GM12891 (cell line): ENCODE measurements at regions not wholly inside any gene's neighbourhood (a gene's known extent, or its start where the extent isn't known, plus 50 kb on each side); places are given as distances from the start of the nearest gene placed in this dataset.

ENCODE experiments used
- DNase-seq: peaks from one replicate; pipeline ENCODE4 v3.0.0; 2011; ENCODE audit warnings: low spot score; ENCODE audit not compliant: insufficient read length
- FAIRE-seq: peaks from 2 replicates; lab custom pipeline; 2011; peaks lifted over from hg19 to GRCh38; lab: Jason Lieb, UNC
- PAX5 ChIP-seq: IDR thresholded peaks from 2 replicates; pipeline ENCODE4 v1.6.1; 2011; ENCODE audit warnings: low read length, moderate library complexity, mild to moderate bottlenecking; ENCODE audit not compliant: insufficient read depth, severe bottlenecking
- POLR2A ChIP-seq: IDR thresholded peaks from 2 replicates; pipeline ENCODE4 v1.6.1; 2011; ENCODE audit warnings: low read depth, low read length, control low read depth
- POLR2AphosphoS5 ChIP-seq: IDR thresholded peaks from 2 replicates; pipeline ENCODE4 v1.6.1; 2011; ENCODE audit warnings: low read depth, low read length, control low read depth
- POU2F2 ChIP-seq: IDR thresholded peaks from 2 replicates; pipeline ENCODE4 v1.6.1; 2011; ENCODE audit warnings: low read depth, mild to moderate bottlenecking, control low read depth, low read length, moderate library complexity
- SPI1 ChIP-seq: IDR thresholded peaks from 2 replicates; pipeline ENCODE4 v1.6.1; 2011; ENCODE audit warnings: low read depth, low read length, control low read depth
- TAF1 ChIP-seq: IDR thresholded peaks from 2 replicates; pipeline ENCODE4 v1.6.1; 2011; ENCODE audit warnings: low read depth, low read length, control low read depth

DNA sequence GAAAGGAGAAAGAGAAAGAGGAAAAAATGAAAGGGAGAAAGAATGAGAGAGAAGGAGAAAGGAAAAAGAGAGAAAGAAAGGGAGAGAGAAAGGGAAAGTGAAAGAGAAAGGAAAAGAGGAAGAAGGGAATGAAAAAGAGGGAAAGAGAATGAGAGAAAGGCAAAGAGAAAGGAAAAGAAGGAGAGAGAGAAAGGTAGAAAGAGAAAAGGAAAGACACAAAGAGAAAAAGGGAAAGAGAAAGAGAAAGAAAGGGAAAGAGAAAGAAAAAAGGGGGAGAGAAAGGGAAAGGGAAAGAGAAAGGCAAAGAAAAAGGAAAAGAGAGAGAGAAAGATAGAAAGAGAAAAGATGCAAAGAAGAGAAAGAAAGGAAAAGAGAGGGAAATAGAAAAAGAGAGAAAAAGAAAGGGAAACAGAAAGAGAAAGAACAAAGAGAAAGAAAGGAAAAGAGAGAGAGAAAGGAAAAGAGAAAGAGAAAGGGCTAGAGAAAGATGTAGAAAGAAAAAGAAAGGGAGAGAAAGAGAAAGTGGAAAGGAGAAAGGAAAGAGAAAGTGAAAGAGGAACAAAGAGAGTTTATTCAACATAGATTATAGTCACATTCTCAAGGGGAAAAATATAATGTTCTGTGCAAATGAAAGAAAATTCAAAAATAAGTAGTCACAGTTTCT is 165.2 kb downstream of the TMEM38B start:
- FAIRE-seq (no peak), DNase-seq (no peak)

GRCh38 chr9:105860516-105860915 is 166.2 kb downstream of the TMEM38B start:
- DNase-seq (no peak), FAIRE-seq (no peak)
- TF ChIP-seq TAF1 (no peak), POLR2AphosphoS5 (no peak), POU2F2 (no peak), PAX5 (no peak), POLR2A (no peak), SPI1 (no peak)

More for the DNA sequence above, 165.2 kb downstream of the TMEM38B start:
- TF ChIP-seq POLR2AphosphoS5 = no peak
- TF ChIP-seq POLR2A = no peak
- no peak for TF ChIP-seq SPI1
- no peak for TF ChIP-seq TAF1
- TF ChIP-seq POU2F2 = no peak
- no peak for TF ChIP-seq PAX5

- TF ChIP-seq POLR2A = no peak
- TF ChIP-seq PAX5 = no peak
- no peak for TF ChIP-seq TAF1
- no peak for TF ChIP-seq POLR2AphosphoS5
- TF ChIP-seq SPI1 = 0 out of 2 replicates have a peak, but pooled peaks have one; percentile 24
- TF ChIP-seq POU2F2 = no peak
- no peak for FAIRE-seq
Observed at GRCh38 chr9:105861972-105862371, 167.6 kb downstream of the TMEM38B start.

DNA sequence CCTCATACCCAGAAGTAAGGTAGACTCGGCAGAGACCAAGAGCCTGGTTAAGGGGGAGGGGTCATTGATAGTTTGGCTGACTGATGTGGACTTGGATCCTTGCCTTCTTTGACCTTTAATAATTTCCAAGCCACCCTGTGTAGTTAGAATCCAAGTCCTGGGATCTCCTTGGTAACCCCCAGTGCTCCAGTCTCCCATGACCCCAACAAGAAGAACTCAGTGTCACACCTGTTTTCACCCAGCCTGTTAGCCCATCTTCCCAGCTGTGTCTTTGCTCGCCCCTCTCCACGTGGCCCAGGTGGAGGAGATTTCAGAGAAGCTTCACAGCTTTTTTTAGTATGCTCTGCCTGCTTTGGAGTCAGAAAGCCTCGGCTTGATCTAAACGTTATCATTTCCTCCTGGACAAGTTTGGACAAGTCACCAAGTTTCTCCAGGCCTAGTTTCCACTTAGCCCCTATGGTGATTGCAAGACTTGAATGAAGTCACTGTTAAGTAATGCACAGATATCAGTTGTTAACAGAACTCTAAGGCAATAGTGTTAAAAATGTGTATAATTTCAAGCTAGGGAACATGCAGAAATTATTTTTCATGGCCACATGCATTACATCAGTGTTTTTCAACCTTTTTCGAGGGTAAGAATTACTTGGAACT is 170.0 kb downstream of the TMEM38B start:
- TF ChIP-seq POU2F2 (no peak), TAF1 (no peak), PAX5 (no peak)
- FAIRE-seq = no peak
- DNase-seq = no peak

More at GRCh38 chr9:105861972-105862371, 167.6 kb downstream of the TMEM38B start:
- no peak for DNase-seq

DNA sequence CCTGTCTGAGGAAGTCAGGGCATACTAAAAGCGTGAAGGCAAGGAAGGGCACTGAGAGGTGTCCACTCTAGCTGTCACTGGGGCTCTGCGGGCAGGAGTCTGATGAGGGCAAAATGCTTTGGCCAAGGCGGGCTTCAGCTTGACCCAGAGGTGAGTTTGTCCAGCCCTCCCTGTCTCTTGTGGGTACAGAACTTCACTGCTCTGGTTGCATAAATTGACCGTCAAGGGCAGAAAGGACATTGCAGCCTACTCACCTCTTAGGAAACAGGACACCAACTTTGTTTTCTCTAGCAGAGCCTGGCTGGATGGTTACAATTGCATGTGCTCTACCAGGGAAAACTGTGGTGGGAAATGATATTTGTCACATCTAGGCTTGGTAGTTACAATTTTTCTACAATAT is 170.9 kb downstream of the TMEM38B start:
- DNase-seq (no peak), FAIRE-seq (no peak)
- TF ChIP-seq POU2F2 (no peak), PAX5 (no peak), POLR2AphosphoS5 (no peak)

DNA sequence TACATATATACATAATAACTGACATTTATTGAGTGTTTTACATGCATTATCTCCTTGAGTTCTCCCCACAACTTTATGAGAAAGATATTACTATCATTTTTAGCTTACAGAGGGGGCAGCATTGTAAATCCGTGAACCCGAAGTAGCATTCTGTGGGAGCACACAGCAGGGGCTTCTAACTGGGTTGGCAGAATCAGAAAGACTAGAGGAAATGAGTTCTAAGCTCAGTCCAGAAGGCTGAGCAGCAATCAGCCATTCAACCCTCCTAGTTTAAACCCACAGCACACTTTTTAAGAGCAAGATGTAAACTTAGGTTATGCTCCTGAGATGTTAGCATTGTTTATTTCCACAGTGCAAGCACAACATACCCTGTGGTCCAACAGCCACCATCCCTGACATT is 177.2 kb downstream of the TMEM38B start:
- no peak for DNase-seq
- TF ChIP-seq POLR2A = no peak
- TF ChIP-seq PAX5 = no peak
- no peak for TF ChIP-seq SPI1
- no peak for TF ChIP-seq TAF1
- no peak for TF ChIP-seq POLR2AphosphoS5
- TF ChIP-seq POU2F2 = no peak
- FAIRE-seq = no peak

GRCh38 chr9:105873801-105874200 is 179.5 kb downstream of the TMEM38B start:
- no peak for FAIRE-seq
- DNase-seq = no peak
- TF ChIP-seq TAF1 = no peak
- no peak for TF ChIP-seq PAX5
- TF ChIP-seq POLR2AphosphoS5 = no peak
- TF ChIP-seq POLR2A = no peak
- TF ChIP-seq POU2F2 = no peak
- TF ChIP-seq SPI1 = no peak

DNA sequence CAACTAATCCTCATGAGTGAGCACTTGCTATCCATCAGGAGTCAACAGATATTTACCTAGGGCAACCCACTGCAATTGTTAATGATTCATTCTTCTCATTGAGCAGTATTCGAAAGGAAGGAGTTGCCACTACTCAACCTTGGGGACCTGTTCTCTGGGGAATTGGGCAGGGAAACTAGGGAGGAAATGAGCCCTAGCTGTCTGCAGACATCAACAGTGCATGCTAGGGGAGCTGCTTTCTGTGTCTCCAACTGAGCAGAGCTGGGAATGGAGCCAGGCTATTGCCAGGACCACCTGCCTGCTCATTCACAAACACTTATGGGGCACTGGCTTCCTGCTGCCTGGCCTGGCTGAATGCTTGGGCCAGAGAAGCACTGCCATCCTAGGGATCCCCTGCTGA is 183.4 kb downstream of the TMEM38B start:
- DNase-seq (no peak), FAIRE-seq (no peak)
- TF ChIP-seq POU2F2 = no peak
- no peak for TF ChIP-seq PAX5
- no peak for TF ChIP-seq POLR2AphosphoS5
- no peak for TF ChIP-seq SPI1
- no peak for TF ChIP-seq POLR2A
- no peak for TF ChIP-seq TAF1

DNA sequence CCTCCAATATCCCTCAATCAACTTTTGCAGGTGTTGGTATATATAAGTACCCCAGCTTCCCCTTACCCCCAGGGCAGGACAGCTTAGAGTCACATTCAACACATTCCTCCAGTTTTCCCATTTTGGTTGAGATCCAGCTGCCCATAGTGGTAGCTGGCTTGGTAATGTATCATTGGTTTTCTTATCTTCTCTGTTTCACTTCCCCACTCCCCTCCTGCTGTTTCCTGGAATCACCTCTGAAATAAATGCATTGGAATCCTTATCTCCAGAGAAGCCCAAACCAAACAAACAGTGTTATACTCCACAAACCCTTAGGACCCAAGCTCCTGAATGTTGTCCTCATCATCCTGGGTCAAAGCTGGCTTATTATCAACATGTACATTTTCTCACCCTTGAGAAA is 184.8 kb downstream of the TMEM38B start:
- TF ChIP-seq TAF1 (no peak), POU2F2 (no peak), PAX5 (no peak), SPI1 (no peak), POLR2AphosphoS5 (no peak), POLR2A (no peak)
- FAIRE-seq = no peak
- no peak for DNase-seq

DNA sequence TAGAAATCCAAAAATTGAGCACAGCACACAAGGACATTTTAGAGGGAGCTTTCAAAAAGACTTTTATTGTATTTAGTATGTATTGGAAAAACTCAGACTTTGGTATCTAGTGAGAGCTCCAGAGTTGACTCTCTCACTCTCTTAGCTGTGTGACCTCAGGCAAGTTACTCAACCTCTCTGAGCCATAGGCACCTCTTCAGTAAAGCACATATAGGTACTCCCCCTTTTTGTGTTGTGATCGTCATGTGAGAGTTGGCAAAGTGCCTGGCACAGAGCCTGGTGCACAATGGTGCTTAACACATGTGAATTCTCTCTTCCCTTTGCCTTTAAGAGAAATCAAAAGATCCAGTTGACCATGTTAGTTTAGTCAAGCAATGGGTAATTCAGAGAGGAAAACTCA is 186.2 kb downstream of the TMEM38B start:
- TF ChIP-seq POLR2AphosphoS5 = no peak
- TF ChIP-seq PAX5 = no peak
- TF ChIP-seq POLR2A = no peak
- no peak for TF ChIP-seq TAF1
- no peak for TF ChIP-seq POU2F2
- no peak for TF ChIP-seq SPI1
- DNase-seq = no peak
- FAIRE-seq = no peak
